OCI-LY7 (cell line): ENCODE measurements at regions not wholly inside any gene's neighbourhood (a gene's known extent, or its start where the extent isn't known, plus 50 kb on each side); places are given as distances from the start of the nearest gene placed in this dataset.

Source experiments
- BruUV-seq: library from RNA; stranded (reverse); fragments of 400-500 nt; replicated peaks from 2 replicates; lab custom pipeline; 2021; lab: Mats Ljungman, UMichigan
- CTCF ChIA-PET: fragments of 300-600 bp; sonication (Branson Sonifier 250); formaldehyde crosslinking; loops from one replicate; lab custom pipeline; 2022; ENCODE audit warnings: antibody characterized with exemption; ENCODE audit not compliant: unreplicated experiment; lab: Charles Lee
- POLR2A ChIA-PET: fragments of 300-600 bp; sonication (Branson Sonifier 250); formaldehyde crosslinking; loops from one replicate; lab custom pipeline; 2022; ENCODE audit warnings: antibody characterized with exemption; lab: Charles Lee
- DNase-seq: peaks from one replicate; pipeline ENCODE4 v3.0.0-alpha.2; 2015; ENCODE audit warnings: low spot score
- H2AFZ ChIP-seq: fragments of 200-600 bp; sonication (generic), shearing (Covaris generic); 2 replicates; pipeline ENCODE4 v1.6.1; 2014; ENCODE audit warnings: mild to moderate bottlenecking, antibody characterized with exemption, low read length, moderate library complexity
- H3K27ac ChIP-seq: fragments of 200-600 bp; sonication (generic); 2 replicates; pipeline ENCODE4 v1.5.1; 2014; ENCODE audit warnings: mixed run types, low read depth, mild to moderate bottlenecking, moderate library complexity, low read length, inconsistent platforms; ENCODE audit not compliant: poor library complexity, severe bottlenecking
- H3K36me3 ChIP-seq: fragments of 200-600 bp; sonication (generic); 2 replicates; pipeline ENCODE4 v1.6.1; 2014; ENCODE audit warnings: mild to moderate bottlenecking, antibody characterized with exemption, low read length, moderate library complexity, mixed read lengths; ENCODE audit not compliant: insufficient read depth
- H3K4me1 ChIP-seq: fragments of 200-600 bp; sonication (generic); 2 replicates; pipeline ENCODE4 v1.5.1; 2014; ENCODE audit warnings: mild to moderate bottlenecking, low read length; ENCODE audit not compliant: insufficient read depth, poor library complexity, severe bottlenecking
- H3K4me2 ChIP-seq: fragments of 200-600 bp; sonication (generic); 2 replicates; pipeline ENCODE4 v1.6.1; 2014; ENCODE audit warnings: mild to moderate bottlenecking, low read length
- H3K4me3 ChIP-seq: fragments of 200-600 bp; sonication (generic); 2 replicates; pipeline ENCODE4 v1.5.1; 2014; ENCODE audit warnings: mild to moderate bottlenecking, low read depth, low read length; ENCODE audit not compliant: poor library complexity, severe bottlenecking
- H3K79me2 ChIP-seq: fragments of 200-600 bp; sonication (generic); 2 replicates; pipeline ENCODE4 v1.6.1; 2016; ENCODE audit warnings: low read depth, mild to moderate bottlenecking, low read length, moderate library complexity, mixed read lengths; ENCODE audit not compliant: insufficient read depth
- H3K9me2 ChIP-seq: fragments of 200-600 bp; sonication (generic); 2 replicates; pipeline ENCODE4 v1.6.1; 2016; ENCODE audit warnings: mild to moderate bottlenecking, low read length, mixed read lengths; ENCODE audit not compliant: insufficient read depth
- H3K9me3 ChIP-seq: fragments of 200-600 bp; sonication (generic); 2 replicates; pipeline ENCODE4 v1.6.1; 2014; ENCODE audit warnings: mild to moderate bottlenecking, mixed run types, low read length, mixed read lengths
- H4K20me1 ChIP-seq: fragments of 200-600 bp; sonication (generic); 2 replicates; pipeline ENCODE4 v1.6.1; 2014; ENCODE audit warnings: mild to moderate bottlenecking, antibody characterized with exemption, low read length, moderate library complexity, mixed read lengths; ENCODE audit not compliant: insufficient read depth
- EZH2phosphoT487 ChIP-seq: fragments of 200-600 bp; sonication (generic); IDR thresholded peaks from 2 replicates; pipeline ENCODE4 v1.6.1; 2018; ENCODE audit warnings: low read depth, borderline replicate concordance, mild to moderate bottlenecking, mixed run types, antibody characterized with exemption, low read length, moderate library complexity, mixed read lengths
- intact Hi-C: fragments of 100-400 bp; cut with micrococcal nuclease; formaldehyde crosslinking; loops from one replicate; pipeline ENCODE4 v1.10.0; 2022; ENCODE audit not compliant: unreplicated experiment
- TF ChIP-seq, protein P1 (sequence below): fragments of 200-600 bp; sonication (generic); conservative IDR thresholded peaks from 2 replicates; pipeline ENCODE4 v1.5.1; 2014; ENCODE audit warnings: mild to moderate bottlenecking, antibody characterized with exemption, low read length, moderate library complexity, mixed read lengths

DNA sequence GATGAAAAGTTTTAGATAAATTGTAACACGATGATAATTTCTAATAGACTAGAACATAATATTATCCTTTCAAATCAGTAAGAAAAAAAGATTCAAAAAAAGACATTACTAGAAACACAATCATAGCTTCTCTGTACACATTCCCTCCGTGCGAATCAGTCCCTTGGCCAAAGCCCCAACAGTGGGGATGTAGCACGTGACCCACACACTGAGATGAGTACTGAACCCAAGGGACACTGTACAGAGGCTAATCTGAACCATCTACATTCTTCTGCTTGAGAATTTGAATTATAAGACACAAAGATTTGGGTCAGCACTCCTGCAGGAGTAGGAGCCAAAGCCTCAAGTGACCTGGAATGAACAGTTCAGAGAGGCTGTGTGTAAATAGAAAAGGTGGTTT lies 353.7 kb downstream of the INSC start:
- POLR2A ChIA-PET: no interaction called here
- Histone ChIP-seq H3K9me3 (no peaks in the 10 kb centered on the region), H3K4me2 (no peak overlapping the region), H3K79me2 (no peaks in the 10 kb centered on the region), H3K36me3 (no peaks in the 10 kb centered on the region), H4K20me1 (no peaks in the 10 kb centered on the region), H2AFZ (no peak overlapping the region), H3K9me2 (no peaks in the 10 kb centered on the region), H3K4me3 (no peak overlapping the region), H3K4me1 (no peaks in the 10 kb centered on the region), H3K27ac (no peak overlapping the region)
- intact Hi-C loops: no loop called here
- no TSS peak for BruUV-seq
- TF ChIP-seq, protein P1, sequence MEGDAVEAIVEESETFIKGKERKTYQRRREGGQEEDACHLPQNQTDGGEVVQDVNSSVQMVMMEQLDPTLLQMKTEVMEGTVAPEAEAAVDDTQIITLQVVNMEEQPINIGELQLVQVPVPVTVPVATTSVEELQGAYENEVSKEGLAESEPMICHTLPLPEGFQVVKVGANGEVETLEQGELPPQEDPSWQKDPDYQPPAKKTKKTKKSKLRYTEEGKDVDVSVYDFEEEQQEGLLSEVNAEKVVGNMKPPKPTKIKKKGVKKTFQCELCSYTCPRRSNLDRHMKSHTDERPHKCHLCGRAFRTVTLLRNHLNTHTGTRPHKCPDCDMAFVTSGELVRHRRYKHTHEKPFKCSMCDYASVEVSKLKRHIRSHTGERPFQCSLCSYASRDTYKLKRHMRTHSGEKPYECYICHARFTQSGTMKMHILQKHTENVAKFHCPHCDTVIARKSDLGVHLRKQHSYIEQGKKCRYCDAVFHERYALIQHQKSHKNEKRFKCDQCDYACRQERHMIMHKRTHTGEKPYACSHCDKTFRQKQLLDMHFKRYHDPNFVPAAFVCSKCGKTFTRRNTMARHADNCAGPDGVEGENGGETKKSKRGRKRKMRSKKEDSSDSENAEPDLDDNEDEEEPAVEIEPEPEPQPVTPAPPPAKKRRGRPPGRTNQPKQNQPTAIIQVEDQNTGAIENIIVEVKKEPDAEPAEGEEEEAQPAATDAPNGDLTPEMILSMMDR: no peak
- no peak for DNase-seq
- CTCF ChIA-PET: no interaction called here

- Histone ChIP-seq H3K36me3 (no peaks in the 10 kb centered on the region), H3K4me3 (no peak overlapping the region), H4K20me1 (no peaks in the 10 kb centered on the region), H3K4me2 (no peak overlapping the region), H3K9me2 (no peaks in the 10 kb centered on the region), H3K27ac (no peak overlapping the region), H3K9me3 (no peaks in the 10 kb centered on the region), H3K79me2 (no peaks in the 10 kb centered on the region), H2AFZ (no peak overlapping the region), H3K4me1 (no peaks in the 10 kb centered on the region)
- CTCF ChIA-PET: no interaction called here
- no TSS peak for BruUV-seq
- intact Hi-C loops: no loop called here
- TF ChIP-seq, protein P1: no peak
- TF ChIP-seq EZH2phosphoT487: no peak
- no peak for DNase-seq
- POLR2A ChIA-PET: no interaction called here
Measured at GRCh38 chr11:15471048-15471894, 356.5 kb downstream of the INSC start.
